ENCODE measurements at regions not wholly inside any gene's neighbourhood (a gene's known extent, or its start where the extent isn't known, plus 50 kb on each side); places are given as distances from the start of the nearest gene placed in this dataset.
"Not testable (repeated sequence)": the region's sequence is repeated elsewhere in the genome, so short reads cannot be mapped to it uniquely, and the experiment has no call there.

DNA sequence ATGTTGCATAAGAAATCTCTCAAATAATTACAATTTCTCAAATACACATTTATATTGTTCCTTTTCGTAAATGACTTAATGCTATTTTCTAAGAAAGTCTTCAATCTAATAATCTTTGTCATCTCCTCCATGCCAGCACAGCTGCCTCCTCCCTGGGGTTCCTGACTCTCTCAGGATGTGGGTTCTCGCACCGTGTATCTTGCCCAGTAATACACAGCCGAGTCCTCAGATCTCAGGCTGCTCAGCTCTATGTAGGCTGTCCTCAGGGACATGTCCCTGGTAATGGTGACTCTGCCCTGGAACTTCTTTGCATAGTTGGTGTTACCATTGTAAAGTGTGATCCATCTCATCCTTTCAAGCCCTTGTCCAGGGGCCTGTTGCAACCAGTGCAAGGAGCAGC is 1177.3 kb downstream of the TMEM121 start:
- in situ Hi-C loops (cut with MboI; ENCODE audit: low sequenced_read_pairs) = not testable (repeated sequence)

DNA sequence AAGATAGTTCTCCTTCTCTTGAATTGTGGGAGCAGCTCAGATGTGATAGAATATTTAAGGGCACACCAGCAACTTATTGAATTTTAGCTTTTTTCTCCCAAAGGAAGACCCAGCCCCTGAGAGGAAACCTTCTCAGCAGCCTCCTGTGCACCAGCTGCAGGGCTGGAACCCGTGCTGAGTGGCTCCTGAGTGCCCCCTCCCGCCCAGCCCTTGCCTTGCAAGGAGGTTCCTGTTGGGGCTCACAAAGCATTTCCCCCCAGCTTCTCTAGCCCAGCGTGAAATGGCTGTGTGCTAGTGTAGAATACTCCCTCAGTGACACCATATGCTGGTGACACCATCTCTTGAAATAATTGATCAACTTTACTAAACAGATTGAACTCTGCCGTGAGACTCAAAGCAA is 1180.1 kb downstream of the TMEM121 start:
- in situ Hi-C loops (cut with MboI; ENCODE audit: low sequenced_read_pairs) = not testable (repeated sequence)

DNA sequence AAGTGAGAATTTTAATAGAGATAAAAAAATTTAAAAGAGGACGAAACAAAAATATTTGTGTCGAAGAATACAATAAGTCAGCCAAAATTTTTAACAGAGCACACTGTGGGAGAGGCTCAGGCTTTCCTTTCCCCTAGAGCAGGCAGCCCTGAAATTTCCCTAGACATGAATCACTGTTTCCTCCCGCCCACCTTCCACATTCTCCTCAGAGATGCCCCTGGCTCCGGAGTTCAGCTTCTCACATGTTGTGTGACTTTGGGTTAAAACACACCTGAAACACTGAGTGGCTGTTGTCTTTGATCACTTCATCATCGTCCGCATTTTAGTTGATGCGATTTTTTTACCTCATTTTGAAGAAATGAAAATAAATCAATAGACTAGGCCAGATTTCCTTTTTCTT is 1183.8 kb downstream of the TMEM121 start:
- in situ Hi-C loops (cut with MboI; ENCODE audit: low sequenced_read_pairs) = not testable (repeated sequence)

DNA sequence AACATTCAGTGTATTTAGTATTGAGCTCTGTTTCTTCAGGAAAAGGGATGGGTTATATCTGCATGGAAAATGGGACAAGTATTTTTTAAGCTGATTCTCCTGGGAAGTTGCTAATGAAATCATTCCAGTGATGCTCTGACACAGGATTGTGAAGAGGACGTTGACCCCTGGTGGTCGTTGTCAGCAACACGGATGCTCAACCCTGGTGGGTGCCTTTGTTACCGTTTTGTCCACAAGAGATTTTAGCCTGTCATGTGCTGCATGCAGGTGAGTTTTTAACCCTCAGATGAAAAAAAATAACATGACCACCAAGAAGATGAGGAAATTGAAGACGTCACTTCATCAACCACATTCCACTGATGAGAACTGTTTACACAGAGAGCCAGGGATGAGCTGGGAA is 1186.1 kb downstream of the TMEM121 start:
- in situ Hi-C loops (cut with MboI; ENCODE audit: low sequenced_read_pairs) = not testable (repeated sequence)

DNA sequence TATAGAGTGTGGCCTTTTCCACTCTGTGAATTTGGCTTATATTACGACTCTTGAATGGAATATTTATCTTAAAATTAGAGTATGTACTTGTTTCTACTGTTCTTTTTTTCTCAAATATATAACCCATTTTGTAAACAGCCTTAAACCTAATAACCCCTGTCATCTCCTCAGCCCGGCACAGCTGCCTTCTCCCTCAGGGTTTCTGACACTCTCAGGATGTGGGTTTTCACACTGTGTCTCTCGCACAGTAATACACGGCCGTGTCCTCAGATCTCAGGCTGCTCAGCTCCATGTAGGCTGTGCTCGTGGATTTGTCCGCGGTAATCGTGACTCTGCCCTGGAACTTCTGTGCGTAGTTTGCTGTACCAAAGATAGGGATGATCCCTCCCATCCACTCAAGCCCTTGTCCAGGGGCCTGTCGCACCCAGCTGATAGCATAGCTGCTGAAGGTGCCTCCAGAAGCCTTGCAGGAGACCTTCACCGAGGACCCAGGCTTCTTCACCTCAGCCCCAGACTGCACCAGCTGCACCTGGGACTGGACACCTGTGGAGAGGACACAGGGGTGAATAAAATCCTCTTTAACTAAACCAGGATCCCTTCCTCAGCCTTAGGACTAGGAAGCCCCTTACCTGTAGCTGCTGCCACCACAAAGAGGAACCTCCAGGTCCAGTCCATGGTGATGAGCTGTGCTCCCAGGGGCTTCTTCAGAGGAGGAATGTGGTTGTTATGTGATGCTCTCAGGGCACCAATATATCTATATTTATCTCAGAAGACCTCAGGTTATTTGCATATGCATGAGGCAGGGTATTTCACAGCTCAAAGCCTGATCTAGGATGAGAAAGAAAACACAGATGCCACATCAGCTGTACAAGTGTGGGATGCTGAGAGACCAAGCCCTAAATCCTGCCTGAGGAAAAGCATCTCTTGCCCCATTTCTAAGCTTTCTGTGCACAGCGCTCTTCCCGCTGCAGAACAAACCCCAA is 1188.4 kb downstream of the TMEM121 start:
- in situ Hi-C loops (cut with MboI; ENCODE audit: low sequenced_read_pairs) = not testable (repeated sequence)

DNA sequence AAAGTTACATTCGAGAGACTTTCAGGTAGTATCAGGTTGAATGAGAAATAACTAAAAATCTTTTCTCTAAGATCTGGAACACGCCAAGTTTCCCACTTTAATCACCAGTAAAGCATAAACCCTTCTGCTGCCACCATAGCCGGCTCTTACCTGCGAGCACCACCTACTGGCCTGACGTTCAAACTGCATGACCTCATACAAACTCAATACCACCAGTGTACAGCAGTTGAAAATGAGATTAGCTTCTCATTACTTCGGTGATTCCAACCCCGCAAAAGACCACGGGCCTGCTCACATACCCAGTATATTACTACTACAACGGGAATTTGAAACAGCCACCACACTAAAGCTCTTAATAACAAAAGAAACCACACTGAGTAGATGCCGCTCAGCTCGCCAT is 1191.2 kb downstream of the TMEM121 start:
- in situ Hi-C loops (cut with MboI; ENCODE audit: low sequenced_read_pairs) = not testable (repeated sequence)

DNA sequence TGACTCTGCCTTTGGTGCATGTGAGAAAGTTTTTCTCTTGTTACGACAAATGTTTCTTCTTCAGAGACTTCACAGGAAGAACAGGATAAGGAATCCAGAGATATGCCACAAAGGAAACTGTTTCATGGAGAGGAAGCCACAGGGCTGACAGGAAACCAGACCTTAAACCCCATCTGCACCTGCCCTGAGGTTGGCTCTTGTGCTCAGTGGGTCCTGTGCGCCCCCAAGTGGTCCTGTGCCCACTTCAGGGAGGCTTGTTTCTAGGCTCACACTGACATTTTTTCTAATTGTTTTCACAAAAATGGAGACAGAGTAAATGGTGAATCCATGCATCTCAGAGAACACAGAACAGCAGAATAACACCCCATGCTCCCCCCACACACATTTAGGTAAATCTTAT is 1193.5 kb downstream of the TMEM121 start:
- in situ Hi-C loops (cut with MboI; ENCODE audit: low sequenced_read_pairs) = not testable (repeated sequence)

DNA sequence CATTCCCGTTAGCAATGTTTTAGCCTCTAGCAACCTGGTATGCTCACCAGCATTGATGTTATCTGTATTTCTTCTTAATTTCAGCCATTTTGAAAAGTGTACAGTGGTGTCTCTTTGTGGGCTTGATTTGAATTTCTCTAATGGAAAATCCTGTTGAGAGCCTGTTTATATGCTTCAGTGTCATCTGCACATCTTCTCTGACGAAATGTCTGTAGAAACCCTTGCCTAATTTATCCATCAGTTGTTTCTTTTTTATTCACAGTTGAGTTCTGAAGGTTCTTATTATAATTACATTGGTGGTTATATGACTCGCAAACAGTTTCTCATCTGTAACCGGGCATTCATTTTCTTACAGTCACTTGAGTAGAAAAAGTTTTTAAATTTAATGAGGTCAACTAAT is 1195.5 kb downstream of the TMEM121 start:
- in situ Hi-C loops (cut with MboI; ENCODE audit: low sequenced_read_pairs) = not testable (repeated sequence)

DNA sequence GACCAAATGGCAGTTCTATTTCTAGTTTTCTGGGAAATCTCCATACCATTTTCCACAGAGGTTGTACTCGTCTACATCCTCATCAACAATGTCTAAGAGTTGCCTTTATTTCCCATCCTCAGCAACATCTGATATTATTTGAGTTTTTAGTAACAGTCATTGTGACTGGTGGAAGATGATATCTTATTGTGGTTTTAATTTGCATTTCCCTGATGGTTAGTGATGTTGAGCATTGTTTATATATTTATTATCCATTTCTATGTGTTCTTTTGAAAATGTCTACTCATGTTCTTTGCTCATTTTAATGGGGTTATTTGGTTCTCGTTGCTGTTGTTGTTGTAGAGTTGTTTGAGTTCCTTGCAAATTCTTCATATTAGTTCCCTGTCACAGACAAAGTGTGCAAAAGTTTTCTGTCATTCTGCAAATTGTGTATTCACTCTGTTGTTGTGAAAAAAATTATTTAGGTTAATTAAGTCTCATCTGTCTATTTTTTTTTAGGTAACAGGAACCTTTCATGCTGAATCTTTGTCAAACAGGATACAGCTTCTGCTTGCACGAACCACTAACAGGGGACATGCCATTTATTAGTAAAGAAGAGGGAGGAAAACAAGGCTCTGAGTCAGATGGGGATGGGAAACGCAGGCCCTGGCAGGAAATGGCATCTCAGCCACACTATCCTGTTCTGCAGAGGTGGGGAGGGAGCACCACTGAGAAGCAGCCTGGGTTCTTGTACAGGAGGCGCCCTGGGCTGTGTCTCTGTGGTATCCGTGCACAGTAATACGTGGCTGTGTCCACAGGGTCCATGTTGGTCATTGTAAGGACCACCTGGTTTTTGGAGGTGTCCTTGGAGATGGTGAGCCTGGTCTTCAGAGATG is 1196.7 kb downstream of the TMEM121 start:
- in situ Hi-C loops (cut with MboI; ENCODE audit: low sequenced_read_pairs) = not testable (repeated sequence)

DNA sequence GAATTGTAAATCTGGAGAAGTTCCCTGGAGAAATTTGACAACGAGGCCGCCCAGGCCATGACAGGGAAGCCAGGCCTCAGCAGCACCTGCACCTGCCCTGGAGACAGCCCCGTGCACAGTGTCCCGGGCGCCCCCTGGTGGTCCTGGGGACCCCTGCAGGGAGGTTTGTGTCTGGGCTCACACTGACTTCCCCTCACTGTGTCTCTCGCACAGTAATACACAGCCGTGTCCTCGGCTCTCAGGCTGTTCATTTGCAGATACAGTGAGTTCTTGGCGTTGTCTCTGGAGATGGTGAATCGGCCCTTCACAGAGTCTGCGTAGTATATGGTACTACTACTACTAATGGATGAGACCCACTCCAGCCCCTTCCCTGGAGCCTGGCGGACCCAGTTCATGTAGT is 1201.6 kb downstream of the TMEM121 start:
- in situ Hi-C loops (cut with MboI; ENCODE audit: low sequenced_read_pairs) = not testable (repeated sequence)

DNA sequence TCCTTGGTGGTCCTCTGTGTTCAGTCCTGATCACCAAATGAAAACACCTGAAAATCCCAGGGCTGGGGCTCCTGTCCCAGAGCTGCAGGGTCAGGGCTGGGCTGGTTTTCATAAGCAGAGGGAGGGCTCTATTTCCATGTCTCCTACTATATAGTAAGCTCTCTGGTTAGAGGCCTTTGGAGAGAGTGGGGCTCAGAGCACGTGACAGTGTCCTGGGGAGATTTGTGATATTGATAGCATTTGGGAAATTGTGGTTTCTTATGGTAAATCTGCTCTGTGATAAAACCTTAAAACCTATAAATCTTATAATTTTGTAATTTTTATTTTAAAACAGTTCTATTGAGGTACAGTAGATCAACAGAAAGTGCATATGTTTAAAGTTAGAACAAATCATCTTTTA is 1202.2 kb downstream of the TMEM121 start:
- in situ Hi-C loops (cut with MboI; ENCODE audit: low sequenced_read_pairs) = no loop called here

DNA sequence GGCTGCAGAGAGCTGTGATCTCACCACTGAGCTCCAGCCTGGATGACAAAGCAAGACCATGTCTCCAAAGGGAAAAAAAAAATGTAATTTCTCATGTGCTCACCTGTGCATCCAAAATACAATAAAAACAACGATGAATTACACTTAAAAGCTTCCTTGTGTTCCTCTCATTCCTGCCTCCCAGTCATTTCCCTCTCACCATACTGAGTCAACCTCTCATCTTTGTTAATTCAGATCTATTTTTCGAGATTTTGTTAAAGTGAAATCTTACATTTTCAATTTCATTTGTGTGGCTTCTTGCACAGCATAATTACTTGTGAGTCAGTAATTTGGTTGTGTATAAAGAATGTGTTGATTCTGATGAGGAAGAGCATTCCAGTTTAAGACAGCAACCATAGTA is 1203.2 kb downstream of the TMEM121 start:
- in situ Hi-C loops (cut with MboI; ENCODE audit: low sequenced_read_pairs) = no loop called here

DNA sequence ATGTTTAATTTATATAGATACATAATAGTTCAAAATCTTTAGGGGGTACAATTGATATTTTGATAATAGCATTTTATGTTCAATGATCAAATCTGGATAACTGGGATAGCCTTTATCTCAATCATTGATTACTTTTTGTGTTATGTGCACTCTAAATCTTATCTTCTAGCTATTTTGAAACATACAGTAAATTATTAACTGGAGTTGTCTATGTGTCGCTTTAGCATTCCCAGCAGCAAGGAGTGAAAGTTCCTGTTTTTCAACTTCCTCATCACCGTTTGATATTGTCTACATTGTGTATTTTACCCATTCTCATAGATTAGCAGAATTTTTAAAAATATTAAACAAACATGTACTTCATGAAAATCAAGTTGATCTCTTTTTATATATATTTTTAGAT is 1207.4 kb downstream of the TMEM121 start:
- in situ Hi-C loops (cut with MboI; ENCODE audit: low sequenced_read_pairs) = no loop called here

DNA sequence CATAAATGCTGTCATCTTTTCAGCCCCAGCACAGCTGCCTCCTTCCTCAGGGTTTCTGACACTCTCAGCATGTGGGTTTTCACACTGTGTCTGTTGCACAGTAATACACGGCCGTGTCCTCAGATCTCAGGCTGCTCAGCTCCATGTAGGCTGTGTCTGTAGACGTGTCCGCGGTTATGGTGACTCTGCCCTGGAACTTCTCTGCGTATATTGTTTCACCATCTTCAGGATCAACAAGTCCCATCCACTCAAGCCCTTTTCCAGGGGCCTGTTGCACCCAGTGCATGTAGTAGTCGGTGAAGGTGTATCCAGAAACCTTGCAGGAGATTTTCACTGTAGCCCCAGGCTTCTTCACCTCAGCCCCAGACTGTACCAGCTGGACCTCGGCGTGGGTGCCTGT is 1210.6 kb downstream of the TMEM121 start:
- in situ Hi-C loops (cut with MboI; ENCODE audit: low sequenced_read_pairs) = no loop called here

DNA sequence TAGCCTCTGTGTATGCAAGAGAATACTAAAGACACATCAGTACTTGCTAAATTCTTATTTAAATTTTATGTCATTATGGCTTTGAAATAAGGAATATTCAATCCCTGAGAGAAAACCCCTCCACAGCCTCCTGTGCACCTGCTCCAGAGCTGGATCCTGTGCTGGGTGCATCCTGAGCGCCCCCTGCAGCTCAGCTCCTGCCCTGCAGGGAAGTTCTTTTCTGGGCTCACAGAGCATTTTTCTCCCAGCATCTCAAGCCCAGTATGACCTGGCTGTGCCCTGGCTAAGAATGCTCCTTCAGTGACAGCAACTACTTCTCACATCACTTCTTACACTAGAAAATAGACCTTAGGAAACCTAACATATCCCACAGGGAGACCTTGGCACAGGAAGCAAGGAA is 1211.7 kb downstream of the TMEM121 start:
- in situ Hi-C loops (cut with MboI; ENCODE audit: low sequenced_read_pairs) = no loop called here

DNA sequence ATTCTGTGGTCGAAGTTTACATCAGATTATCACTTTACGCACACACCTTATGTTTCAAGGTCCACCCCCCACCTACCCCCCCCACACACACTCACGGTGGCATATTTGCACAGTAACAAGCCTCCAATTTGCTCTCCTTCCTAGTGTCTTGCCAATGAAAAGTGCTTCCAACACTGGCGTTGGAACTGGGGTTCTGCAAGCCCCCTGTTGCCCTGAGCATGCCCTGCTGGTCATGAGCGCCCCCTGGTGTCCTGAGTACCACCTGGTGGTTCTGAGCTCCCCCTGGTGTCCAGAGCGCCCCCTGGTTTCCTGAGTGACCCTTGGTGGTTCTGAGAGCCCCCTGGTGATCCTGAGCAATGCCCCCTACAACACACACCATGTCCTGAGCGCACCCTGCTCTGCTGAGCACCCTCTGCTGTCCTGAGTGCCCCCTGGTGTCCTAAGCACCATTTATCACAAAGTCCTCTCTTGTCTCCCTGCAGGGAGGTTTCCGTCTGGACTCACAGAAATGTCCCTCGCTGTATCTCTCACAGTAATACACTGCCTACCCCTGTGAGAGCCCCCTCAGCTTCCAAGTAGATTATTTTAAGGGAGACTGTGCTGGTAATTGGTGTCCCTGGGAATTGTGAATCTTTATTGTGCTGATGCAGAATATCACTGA is 1212.3 kb downstream of the TMEM121 start:
- in situ Hi-C loops (cut with MboI; ENCODE audit: low sequenced_read_pairs) = not testable (repeated sequence)

DNA sequence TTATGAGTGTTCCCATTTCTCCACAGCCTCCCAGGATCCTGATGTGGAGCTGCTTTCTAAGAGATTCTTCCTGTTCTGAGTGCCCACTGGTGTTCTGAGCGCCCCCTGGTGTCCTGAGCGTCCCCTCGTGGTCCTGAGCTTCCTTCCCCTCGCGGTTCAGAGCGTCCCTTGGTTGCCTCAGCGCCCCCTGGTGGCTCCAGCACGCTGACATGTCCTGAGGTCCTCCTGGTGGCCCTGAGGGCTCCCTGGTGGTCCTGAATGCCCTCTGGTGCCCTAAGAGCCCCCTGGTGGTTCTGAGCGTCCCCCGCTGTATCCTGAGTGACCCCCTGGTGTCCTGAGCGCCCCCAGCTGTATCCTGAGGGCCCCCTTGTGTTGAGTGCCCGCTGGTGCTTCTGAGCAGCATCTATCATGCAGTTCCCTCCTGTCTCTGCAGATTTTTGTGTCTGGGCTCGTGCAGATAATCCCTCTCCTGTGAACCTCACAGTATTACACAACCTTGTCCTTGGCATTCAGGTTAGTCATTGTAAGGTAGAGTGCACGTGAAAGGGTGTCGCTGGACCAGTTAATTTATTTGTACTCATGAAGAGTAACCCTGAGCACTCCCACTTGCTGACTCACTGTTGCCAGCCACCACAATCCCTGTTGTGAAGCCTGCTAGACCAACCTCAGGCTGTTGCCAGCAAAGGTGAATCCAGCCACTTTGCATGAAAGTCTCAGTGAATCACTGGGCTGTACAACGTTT is 1214.9 kb downstream of the TMEM121 start:
- in situ Hi-C loops (cut with MboI; ENCODE audit: low sequenced_read_pairs) = not testable (repeated sequence)

DNA sequence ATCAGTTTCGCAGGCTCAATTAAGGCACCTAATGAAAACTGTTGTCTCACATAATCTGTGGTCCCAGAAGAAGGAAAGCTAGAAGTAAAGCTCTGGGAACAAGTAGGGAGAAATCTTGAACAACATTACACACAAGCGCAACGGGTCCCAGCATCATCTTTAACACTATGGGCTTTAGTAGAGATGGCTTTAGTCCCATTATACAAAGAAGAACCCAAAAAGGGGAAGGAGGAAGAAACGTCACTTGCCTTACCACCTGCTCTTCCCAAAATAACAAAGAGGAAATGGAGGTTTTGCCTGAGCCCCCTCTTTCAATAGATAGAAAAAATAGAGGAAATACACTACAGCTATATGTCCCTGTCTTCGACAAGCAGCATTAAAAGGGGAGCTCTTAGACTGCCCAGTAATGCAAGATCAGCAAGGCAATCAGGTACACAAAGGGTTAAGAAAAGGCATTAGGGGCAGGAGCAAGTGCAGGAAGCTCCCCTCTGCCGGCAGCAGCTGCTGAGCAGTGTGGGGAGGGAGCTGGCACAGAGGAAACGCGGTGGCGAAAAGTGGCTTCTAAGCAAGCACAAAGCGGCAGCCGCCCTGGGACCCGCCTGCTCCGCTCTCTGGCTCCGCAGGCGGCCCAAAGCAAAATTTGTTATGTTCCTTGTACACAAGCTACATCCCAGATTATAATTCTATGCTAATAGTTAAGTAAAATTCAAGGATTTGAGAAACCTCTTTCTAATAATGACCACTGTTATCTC is 1218.8 kb downstream of the TMEM121 start:
- in situ Hi-C loops (cut with MboI; ENCODE audit: low sequenced_read_pairs) = not testable (repeated sequence)

DNA sequence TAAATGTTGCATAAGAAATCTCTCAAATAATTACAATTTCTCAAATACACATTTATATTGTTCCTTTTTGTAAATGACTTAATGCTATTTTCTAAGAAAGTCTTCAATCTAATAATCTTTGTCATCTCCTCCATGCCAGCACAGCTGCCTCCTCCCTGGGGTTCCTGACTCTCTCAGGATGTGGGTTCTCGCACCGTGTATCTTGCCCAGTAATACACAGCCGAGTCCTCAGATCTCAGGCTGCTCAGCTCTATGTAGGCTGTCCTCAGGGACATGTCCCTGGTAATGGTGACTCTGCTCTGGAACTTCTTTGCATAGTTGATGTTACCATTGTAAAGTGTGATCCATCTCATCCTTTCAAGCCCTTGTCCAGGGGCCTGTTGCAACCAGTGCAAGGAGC is 1223.7 kb downstream of the TMEM121 start:
- in situ Hi-C loops (cut with MboI; ENCODE audit: low sequenced_read_pairs) = not testable (repeated sequence)

DNA sequence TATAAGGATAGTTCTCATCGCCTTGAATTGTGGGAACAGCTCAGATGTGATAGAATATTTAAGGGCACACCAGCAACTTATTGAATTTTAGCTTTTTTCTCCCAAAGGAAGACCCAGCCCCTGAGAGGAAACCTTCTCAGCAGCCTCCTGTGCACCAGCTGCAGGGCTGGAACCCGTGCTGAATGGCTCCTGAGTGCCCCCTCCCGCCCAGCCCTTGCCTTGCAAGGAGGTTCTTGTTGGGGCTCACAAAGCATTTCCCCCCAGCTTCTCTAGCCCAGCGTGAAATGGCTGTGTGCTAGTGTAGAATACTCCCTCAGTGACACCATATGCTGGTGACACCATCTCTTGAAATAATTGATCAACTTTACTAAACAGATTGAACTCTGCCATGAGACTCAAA is 1227.4 kb downstream of the TMEM121 start:
- in situ Hi-C loops (cut with MboI; ENCODE audit: low sequenced_read_pairs) = not testable (repeated sequence)
